PC-9 (cell line): ENCODE measurements at regions not wholly inside any gene's neighbourhood (a gene's known extent, or its start where the extent isn't known, plus 50 kb on each side); places are given as distances from the start of the nearest gene placed in this dataset.

ENCODE experiments used
- EZH2 ChIP-seq: fragments of 200-600 bp; sonication (generic); IDR thresholded peaks from 2 replicates; pipeline ENCODE4 v1.8.0; 2017; ENCODE audit warnings: antibody characterized with exemption, low read depth
- TF ChIP-seq, protein P1 (sequence below): fragments of 200-600 bp; sonication (generic); conservative IDR thresholded peaks from 2 replicates; pipeline ENCODE4 v1.6.1; 2017; ENCODE audit warnings: mixed run types, antibody characterized with exemption, mild to moderate bottlenecking, moderate library complexity

- no peak for TF ChIP-seq EZH2
- TF ChIP-seq, protein P1, sequence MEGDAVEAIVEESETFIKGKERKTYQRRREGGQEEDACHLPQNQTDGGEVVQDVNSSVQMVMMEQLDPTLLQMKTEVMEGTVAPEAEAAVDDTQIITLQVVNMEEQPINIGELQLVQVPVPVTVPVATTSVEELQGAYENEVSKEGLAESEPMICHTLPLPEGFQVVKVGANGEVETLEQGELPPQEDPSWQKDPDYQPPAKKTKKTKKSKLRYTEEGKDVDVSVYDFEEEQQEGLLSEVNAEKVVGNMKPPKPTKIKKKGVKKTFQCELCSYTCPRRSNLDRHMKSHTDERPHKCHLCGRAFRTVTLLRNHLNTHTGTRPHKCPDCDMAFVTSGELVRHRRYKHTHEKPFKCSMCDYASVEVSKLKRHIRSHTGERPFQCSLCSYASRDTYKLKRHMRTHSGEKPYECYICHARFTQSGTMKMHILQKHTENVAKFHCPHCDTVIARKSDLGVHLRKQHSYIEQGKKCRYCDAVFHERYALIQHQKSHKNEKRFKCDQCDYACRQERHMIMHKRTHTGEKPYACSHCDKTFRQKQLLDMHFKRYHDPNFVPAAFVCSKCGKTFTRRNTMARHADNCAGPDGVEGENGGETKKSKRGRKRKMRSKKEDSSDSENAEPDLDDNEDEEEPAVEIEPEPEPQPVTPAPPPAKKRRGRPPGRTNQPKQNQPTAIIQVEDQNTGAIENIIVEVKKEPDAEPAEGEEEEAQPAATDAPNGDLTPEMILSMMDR, result no peak
These were observed 750.0 kb downstream of the EFNB2 start for GRCh38 chr13:105785436-105785835.
